Tibial nerve (tissue), 3 donors: ENCODE measurements at regions not wholly inside any gene's neighbourhood (a gene's known extent, or its start where the extent isn't known, plus 50 kb on each side); places are given as distances from the start of the nearest gene placed in this dataset.

Experiments used
- POLR2A ChIP-seq, 2 donors: fragments of 450-650 bp; IDR thresholded peaks; one replicate each; pipeline ENCODE4 v1.6.1; 2017; ENCODE audit warnings: antibody characterized with exemption in 2 of 2, mild to moderate bottlenecking in 2 of 2, moderate library complexity in 2 of 2
- TF ChIP-seq, protein P1 (sequence below), 5 experiments: fragments of 200-600 bp in 3 of 5; fragments of 450-650 bp in 2 of 5; sonication (generic) in 3 of 5; IDR thresholded peaks; one replicate each; pipeline ENCODE4 v1.5.1; 2016 to 2019; ENCODE audit warnings: antibody characterized with exemption in 5 of 5, mild to moderate bottlenecking in 3 of 5, moderate library complexity in 2 of 5

DNA sequence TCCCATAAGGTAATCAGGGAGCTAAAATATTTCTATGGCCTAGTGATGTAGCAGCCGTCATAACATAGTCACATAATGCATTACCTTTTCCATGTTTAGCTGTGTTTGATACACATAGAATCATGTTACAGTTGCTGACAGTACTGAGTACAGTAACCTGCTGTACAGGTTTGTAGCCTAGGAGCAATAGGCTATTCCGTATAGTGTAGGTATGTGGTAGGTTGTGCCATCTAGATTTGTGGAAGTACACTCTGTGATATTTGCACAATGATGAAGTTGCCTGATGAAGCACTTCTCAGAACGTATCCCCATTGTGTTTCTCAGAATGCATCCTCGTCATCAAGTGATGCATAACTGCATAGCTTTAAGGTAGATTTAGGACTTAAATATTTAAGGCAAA lies 495.6 kb upstream of the ZFP42 start:
- TF ChIP-seq, protein P1, sequence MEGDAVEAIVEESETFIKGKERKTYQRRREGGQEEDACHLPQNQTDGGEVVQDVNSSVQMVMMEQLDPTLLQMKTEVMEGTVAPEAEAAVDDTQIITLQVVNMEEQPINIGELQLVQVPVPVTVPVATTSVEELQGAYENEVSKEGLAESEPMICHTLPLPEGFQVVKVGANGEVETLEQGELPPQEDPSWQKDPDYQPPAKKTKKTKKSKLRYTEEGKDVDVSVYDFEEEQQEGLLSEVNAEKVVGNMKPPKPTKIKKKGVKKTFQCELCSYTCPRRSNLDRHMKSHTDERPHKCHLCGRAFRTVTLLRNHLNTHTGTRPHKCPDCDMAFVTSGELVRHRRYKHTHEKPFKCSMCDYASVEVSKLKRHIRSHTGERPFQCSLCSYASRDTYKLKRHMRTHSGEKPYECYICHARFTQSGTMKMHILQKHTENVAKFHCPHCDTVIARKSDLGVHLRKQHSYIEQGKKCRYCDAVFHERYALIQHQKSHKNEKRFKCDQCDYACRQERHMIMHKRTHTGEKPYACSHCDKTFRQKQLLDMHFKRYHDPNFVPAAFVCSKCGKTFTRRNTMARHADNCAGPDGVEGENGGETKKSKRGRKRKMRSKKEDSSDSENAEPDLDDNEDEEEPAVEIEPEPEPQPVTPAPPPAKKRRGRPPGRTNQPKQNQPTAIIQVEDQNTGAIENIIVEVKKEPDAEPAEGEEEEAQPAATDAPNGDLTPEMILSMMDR (IDR thresholded peaks at IDR 0.05) = no peak
- TF ChIP-seq POLR2A (IDR thresholded peaks at IDR 0.05) = no peak
